HG03469 (cell line): ENCODE measurements at regions not wholly inside any gene's neighbourhood (a gene's known extent, or its start where the extent isn't known, plus 50 kb on each side); places are given as distances from the start of the nearest gene placed in this dataset.

Experiments
- ATAC-seq: cut with Tn5 transposase; IDR thresholded peaks from one replicate; pipeline ENCODE4 v1.9.1; 2021; ENCODE audit warnings: mild to moderate bottlenecking, moderate library complexity, moderate number of reproducible peaks; ENCODE audit not compliant: unreplicated experiment

- no peak for ATAC-seq
Observed at GRCh38 chr3:25377042-25377441, 51.0 kb upstream of the RARB start.
